Stimulated activated CD8-positive, alpha-beta memory T cell treated with anti-CD3 and anti-CD28 coated beads, Interleukin-2, amount 100 ng/mL, for 48 hours (primary cell): ENCODE measurements at regions not wholly inside any gene's neighbourhood (a gene's known extent, or its start where the extent isn't known, plus 50 kb on each side); places are given as distances from the start of the nearest gene placed in this dataset.
"Not testable (repeated sequence)": the region's sequence is repeated elsewhere in the genome, so short reads cannot be mapped to it uniquely, and the experiment has no call there.

Experiments used
- DNase-seq, 2 donors: peaks; one replicate each; pipeline ENCODE4 v3.0.0-alpha.2; 2020; ENCODE audit warnings: low read depth in 2 of 2

DNA sequence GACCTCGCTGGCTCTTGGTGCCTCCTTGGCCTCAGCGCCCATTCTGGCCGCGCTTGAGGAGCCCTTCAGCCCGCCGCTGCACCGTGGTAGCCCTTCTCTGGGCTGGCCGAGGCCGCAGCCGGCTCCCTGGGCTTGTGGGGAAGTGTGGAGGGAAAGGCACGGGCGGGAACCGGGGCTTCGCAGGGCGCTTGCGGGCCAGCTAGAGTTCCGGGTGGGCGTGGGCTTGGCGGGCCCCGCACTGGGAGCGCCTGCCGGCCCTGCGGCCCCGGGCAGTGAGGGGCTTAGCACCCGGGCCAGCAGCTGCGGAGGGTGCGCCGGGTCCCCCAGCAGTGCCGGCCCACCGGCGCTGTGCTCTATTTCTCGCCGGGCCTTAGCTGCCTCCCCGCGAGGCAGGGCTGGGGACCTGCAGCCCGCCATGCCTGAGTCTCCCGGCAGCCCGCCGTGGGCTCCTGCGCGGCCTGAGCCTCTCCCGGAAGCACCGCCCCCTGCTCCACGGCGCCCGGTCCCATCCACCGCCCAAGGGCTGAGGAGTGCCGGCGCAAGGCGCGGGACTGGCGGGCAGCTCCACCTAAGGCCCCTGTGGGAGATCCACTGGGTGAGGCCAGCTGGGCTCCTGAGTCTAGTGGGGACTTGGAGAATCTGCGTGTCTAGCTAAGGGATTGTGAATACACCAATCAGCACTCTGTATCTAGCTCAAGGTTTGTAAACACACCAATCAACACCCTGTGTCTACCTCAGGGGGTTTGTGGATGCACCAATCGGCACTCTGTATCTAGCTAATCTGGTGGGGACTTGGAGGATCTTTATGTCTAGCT lies 141.1 kb downstream of the SLCO4C1 start:
- DNase-seq: not testable (repeated sequence)

DNA sequence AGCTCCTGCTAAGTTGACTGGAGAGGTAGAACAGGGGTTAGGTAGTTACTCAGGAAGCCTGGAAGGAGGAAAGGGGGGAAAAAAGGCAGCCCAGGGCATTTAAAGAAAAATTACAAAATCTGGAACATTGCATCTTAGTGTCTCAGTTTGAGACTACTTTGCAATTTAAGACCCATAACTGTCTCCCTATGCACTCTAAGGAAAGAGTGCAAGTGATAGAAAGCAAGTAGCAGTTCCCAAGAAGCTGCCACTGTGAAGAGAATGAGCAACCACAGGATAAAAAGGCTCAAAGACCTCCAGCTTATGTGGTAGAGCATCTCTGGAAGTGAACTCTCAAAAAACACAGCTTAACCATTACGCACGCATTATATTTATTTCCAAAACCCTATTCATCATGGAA lies 141.8 kb downstream of the SLCO4C1 start:
- no peak for DNase-seq

DNA sequence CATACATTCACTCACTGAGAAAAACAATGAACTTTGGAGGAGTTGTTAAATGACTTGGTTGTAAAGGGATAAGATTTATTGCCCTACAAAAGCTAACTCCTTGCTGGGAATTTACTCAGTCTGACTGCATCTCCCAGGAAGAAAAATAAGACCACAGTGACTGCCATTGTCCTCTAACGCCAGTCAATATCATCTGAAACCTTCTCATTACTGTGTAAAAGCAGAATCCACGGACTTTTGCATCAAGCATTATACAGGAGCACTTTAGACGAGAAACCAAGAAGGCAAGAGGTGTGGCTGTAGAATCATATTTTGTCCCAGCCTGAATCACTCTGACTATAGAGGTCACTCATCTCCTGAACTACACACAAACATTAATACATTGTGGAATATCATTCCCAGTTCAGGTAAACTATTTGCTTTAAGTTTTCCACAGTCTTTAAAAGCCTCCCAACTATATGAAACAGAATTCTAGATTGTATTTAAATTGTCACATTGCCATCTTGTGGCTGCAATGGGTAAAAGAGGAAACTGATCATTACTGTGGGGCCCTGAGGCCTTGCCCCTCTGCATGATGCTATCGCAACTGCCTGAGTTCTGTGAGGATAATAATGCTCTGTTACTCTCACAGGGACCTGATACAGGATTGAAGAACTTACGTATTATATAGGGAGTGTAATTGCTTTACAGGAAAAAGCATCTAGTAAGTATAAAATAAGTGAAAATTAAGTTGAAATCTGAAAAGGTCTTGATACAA lies 142.9 kb downstream of the SLCO4C1 start:
- no peak for DNase-seq

DNA sequence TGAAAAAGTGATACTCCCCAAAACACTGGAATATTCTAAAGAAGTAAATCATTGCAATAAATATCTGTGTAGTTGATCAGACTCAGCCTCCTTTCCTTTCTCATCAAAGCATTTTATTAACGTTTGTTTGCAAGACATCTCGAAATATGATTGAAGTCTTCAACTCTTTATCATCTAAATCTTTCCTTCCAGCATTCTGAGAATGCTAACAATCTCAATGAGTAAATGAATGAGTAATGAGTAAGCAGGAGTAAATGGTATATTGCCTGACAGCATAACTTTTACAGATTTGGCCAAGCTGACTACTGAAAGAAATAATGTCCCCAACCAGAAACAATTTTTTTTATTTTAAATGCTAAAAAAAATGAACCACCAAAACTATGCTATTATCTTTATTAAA lies 157.1 kb downstream of the SLCO4C1 start:
- DNase-seq: no peak

DNA sequence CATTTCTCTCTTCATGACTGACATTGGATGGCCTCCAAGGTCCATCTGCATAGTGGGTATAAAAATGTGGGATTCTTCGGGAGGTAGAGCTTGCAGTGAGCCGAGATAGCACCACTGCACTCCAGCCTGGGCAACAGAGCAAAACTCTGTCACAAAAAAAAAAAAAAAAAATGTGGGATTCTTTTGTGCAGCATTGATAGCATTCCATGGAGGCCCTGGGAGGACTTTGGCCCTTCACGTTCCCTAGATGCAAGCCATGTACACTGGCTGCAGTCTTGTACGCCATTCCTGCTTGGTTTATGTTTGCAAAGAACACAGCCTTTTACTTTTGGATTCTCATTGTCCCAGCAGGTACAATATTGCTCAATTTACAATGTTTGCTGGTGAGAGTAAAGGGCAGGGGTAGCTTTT lies 157.8 kb downstream of the SLCO4C1 start:
- no peak for DNase-seq

DNA sequence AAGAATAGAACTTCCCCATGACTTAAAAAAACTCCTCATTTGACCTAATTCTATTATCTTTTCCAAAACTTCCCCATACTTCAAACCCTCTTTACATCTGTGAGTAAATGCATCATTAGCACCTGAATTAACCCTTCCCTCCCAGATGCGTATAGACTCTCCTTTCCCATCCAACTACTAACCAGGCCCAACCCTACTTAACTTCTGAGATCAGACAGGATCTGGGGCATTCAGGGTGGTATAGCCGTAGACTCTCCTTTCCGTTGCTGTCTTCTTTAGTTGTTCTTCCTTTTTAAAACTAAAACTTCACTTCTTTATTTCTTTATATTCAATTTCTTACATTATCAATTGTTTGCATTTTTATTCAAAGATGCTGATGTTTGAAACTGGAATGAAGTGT lies 165.2 kb downstream of the SLCO4C1 start:
- no peak for DNase-seq

DNA sequence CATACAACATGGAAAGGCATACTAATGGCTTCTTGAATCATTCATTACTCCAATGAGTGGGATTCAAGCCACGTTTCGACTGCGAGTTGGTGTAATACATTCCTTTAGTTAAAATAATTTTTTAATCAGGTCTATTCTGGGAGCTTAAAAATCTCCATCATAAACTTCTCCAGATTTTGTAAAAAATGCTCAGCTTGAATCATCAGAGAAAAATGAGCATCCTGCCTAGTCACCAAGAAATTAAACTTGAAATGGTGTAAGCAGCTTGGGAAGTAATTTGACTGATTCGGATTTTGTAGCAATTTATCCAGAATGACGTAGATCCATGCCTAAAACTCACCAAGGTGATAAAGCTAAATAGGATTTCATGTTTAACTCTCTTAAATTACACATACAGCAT lies 165.7 kb downstream of the SLCO4C1 start:
- DNase-seq: no peak

DNA sequence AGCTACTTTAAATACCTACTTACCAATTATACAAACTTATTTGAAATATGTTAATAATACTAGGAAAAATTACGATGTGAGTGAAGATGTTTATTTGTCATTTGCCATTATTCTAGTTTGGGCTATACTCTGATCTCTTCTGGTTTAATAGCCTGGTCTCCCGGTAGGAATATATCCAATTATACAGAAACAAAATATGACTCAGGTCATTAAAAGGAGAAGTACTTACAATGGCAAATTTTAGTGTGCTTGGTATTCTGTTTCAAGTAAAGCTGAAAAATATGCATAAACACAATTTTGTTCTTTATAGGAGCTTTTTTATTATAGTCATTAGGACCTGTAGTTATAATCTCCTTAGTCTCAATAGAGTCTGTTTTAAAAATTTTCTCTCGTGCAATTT lies 176.8 kb downstream of the SLCO4C1 start:
- DNase-seq: no peak

DNA sequence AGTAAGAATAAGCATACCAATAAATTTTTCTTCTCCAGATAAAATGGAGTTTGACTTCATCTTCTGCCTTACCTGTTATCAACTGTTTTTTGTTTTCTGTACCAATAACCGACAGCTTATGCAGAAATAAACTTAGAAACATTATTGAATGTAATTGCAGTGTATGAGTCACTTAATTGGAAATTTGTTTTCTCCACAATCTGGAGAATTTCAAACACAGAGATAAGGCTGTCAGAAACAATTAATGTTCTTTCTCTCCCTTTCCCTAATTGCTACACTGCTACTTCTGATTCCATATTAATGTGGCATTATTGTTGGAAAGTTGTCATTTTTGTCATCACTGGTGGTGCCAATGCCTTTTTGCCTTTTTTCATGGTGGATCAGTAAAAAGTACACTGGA lies 180.3 kb downstream of the SLCO4C1 start:
- DNase-seq: no peak

DNA sequence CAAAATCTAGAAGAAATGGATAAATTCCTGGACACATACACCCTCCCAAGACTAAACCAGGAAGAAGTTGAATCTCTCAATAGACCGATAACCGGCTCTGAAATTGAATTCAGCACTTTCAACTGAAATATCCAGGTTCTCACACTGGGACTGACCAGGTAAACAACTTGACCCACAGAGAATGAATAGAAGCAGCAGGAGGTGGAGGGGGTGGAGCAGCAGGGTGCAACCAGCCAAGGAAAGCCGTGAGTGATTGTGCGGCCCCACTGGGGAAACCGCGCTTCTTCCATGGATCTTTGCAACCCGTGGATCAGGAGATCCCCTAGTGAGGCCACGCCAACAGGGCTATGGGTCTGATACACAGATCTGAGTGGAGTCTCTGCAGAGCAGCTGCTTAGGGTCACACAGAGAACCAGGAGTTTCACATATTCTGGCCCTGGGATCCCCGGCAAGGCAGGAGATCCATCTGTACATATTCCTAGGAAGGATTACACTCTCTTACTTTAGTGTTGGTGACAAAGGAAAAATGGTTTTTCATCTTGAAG lies 181.5 kb downstream of the SLCO4C1 start:
- DNase-seq: no peak

DNA sequence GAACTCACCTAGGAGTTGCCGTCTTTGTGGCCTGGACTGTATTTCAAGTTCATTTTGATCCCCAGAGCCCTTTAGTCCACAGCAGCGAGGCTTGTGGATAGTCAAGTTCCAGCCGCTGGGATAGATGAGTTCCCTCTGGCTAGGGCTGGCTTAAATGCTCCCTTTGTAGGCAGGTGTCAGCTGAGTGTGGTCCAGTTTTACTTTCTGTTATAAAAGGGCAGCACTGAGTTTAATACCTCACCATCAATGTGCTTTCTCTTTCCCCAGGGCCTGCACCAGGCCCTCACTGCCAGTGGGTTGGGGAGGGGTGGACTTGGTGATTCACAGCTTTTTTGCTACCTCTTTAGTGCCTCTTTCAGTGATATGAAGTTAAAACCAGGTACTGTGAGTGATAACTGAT lies 188.2 kb downstream of the SLCO4C1 start:
- no peak for DNase-seq

DNA sequence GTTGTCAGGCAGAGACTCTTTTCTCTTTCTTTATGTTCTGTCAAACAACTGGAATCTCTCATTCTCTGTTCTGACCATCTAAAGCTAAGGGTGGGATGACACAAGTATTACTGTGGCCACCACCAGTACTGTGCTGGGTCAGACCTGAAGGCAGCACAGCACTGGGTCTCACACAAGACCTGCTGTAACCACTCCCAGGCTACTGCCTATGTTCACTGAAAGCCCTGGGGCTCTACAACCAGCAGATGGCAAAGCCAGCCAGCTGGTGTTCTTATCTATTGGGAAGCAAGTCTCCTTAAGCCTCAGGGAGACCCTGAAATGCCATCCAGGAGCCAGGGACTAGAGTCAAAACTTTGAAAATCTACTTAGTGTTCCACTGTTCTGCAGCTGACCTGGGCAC lies 189.5 kb downstream of the SLCO4C1 start:
- no peak for DNase-seq

DNA sequence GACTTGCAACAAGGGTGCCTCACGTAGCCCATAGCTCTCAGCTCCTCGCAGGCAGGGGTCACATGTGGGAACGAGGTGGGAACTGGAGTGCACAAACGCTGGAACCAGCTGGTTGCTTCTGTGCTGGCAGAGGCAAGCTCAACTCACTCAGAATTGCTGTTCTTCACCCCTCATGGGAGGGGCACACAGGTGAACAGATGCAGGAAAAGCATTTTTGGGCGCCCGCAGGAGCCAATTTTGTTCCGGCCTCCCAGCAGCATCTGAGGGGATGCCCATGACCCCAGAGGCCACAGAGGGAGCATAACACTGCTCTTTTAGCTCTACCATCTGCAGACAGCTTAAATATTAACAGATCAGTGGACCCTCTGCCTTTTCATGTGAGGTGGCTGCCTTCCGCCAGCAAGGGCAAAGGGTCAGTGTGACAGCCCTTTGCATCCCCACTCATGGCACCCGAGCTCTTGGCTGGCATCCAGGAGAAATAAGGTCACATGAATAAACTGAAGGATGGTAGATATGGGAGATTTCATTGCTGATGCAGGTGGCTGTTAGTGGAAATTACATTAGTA lies 196.2 kb downstream of the SLCO4C1 start:
- no peak for DNase-seq

DNA sequence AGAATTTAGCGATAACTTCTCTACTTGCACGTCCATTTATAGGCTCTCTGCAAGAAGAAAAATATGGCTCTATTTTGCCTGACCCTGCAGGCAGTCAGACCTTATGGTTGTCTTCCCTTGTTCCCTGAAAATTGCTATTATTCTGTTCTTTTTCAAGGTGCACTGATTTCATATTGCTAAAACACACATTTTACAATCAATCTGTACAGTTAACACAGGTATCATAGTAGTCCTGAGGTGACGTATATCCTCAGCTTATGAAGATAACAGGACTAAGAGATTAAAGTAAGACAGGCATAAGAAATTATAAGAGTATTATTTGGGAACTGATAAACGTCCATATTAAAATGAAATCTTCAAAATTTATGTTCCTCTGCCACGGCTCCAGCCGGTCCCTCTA lies 197.0 kb downstream of the SLCO4C1 start:
- not testable (repeated sequence) for DNase-seq

DNA sequence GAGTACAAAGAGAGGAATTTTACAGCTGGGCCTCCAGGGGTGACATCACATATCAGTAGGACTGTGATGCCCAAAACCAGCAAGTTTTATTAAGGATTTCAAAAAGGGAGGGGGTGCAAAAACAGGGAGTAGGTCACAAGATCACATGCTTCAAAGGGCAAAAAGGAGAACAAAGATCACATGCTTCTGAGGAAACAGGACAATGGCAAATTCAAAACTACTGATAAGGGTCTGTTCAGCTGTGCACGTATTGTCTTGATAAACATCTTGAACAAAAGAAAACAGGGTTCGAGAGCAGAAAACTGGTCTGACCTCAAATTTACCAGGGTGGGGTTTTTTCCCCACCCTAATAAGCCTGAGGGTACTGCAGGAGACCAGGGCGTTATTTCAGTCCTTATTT lies 197.5 kb downstream of the SLCO4C1 start:
- not testable (repeated sequence) for DNase-seq

DNA sequence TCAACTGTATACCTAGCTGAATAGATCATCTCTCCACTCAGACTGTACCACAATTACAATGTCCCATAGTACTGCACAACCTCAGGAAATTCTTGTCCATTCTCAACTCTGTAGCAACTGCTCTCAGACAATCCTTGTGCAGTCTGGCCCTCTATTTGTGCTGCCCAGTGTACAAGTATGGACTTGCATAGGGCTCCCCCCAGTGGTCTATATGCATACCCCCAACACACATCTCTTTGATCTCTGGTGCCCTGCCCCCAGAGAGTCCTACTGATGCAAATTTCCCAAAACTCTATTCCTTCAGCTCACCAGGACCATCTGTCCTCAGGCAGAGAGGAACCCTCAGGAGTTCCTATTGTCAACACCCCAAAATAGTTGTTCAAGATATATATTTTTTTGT lies 205.3 kb downstream of the SLCO4C1 start:
- DNase-seq: no peak

DNA sequence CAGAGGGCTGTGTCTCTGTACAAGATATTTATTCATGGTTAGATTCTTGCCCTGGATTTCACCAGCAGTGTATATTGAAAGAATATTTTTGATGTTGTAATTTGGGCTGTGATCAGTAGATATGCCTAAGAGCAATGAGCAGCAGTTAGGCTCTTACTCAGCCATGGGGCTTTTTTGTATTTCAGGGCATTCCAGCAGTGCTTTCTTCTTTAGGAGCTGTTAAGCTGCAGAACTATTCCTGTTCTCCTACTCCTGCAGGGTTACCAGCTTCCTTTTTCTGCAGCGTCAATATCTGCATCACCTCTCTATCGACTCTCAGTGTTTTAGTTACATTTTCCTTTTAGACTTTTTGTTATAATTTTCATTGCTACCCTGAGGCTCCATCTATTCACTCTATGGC lies 206.2 kb downstream of the SLCO4C1 start:
- no peak for DNase-seq

DNA sequence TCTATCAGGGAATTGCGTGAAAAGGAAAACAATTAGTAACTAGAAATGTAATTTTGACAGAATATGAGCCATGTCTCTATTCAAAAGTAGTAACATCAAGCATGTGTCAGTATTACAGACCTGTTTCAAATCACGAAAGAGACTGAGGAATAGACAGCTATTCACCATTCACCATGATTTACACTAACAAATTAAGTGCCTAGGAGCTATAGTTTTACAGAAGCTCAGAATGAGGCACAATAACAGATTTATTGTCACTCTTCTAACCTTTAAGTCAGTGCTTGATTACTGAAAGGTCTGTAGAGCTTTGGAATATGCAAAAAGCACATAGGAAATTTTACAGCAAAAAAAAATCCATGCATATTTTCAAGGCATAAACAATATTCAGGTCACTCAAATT lies 208.2 kb downstream of the SLCO4C1 start:
- DNase-seq: no peak

DNA sequence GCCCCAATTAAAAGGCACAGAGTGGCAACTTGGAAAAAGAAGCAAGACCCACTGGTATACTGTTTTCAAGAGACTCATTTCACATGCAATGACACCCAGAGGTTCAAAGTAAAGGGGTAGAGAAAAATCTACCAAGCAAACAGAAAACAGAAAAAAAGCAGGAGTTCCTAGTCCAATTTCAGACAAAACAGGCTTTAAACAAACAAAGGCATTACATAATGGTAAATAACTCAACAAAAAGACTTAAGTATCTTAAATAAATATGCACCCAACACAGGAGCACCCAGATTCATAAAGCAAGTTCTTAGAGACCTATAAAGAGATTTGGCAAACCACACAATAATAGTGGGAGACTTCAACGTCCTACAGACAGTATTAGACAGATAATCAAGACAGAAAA lies 215.8 kb downstream of the SLCO4C1 start:
- DNase-seq: no peak

DNA sequence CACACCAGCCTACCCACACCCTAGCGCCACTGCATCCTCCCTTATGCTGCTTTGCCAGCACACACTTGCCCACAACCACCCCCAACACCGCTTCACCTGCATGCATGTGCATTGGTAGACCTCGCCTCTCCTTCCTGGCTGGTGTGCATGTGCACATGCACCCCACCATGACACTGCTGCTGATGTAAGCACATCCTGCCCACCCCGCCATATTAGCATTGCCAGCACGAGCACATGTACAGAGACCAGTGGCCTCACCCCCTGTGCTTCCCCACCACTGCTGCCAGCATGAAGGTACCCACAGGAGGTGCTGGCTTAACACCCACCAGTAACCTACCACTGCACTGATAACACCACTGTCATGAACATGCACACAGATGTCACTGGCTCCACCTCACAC lies 218.2 kb downstream of the SLCO4C1 start:
- DNase-seq: no peak

DNA sequence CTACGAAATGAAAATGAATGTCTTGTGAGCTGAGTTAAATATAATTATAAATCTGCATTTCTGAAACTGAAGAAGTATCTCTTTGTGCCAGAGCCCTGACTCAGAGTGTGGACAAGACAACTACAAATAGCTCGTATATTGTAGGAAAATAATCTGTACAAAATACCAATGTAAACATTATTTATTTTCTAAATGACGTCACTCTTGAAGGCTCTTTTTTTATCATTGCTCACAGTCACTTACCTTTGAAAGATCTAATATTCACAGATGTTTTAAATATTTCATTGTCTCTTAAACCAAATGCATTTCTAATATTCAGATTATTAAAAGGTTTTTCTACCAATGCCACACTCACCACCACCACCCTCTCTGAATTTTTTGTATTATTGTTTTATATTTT lies 226.1 kb downstream of the SLCO4C1 start:
- DNase-seq: no peak

DNA sequence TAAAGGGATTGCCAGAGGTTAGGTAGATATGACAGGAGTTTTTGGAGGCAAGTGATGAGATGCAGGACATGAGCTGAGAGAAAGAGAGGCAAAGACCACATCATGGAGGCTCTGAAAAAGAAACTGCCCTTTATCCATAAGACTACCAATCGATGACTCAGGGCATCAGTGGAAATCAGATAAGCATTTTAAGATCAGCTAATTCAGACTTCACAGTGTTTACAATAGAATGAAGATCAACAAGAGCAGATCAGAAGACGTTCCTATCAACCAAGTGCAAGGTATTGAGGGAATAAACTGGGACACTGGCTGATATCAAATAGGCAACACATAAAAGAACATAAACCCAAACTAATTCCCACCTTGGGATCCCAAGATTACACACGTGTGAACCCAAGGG lies 227.2 kb downstream of the SLCO4C1 start:
- DNase-seq: no peak

DNA sequence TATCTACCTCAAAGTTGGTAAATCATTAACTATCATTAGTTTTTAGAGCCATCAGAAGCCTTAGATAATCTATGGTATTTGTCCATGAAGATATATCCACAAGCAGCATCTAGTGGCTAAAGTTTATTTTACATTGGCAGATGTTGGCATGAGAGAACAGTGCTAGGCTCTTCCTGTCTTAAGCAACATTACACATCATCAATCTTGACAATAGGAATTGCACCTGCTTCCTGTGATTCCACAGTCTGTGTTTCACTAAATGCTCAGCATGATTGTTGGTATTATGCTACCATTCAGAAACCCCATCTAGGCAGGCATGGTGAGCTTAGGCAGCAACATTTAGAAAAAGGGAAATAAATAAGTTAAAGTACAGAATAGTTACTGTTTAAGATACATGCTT lies 246.6 kb downstream of the SLCO4C1 start:
- no peak for DNase-seq
